SK-N-SH (cell line): ENCODE measurements at regions not wholly inside any gene's neighbourhood (a gene's known extent, or its start where the extent isn't known, plus 50 kb on each side); places are given as distances from the start of the nearest gene placed in this dataset.

Experiments
- EP300 ChIP-seq, 2 experiments: IDR thresholded peaks; 2 replicates each; pipeline versions ENCODE4 v1.4.0 to v1.6.1; 2012; ENCODE audit warnings: borderline replicate concordance in 1 of 2, low read depth in 1 of 2, low read length in 1 of 2
- RFX5 ChIP-seq: IDR thresholded peaks from 2 replicates; pipeline ENCODE4 v1.6.1; 2012; ENCODE audit warnings: mild to moderate bottlenecking, improper control_type of control experiment, low read length
- TF ChIP-seq, protein P1 (sequence below): fragments of 200-600 bp; sonication (generic); IDR thresholded peaks from 2 replicates; pipeline ENCODE4 v1.6.1; 2017; ENCODE audit warnings: antibody characterized with exemption, mild to moderate bottlenecking, moderate library complexity

DNA sequence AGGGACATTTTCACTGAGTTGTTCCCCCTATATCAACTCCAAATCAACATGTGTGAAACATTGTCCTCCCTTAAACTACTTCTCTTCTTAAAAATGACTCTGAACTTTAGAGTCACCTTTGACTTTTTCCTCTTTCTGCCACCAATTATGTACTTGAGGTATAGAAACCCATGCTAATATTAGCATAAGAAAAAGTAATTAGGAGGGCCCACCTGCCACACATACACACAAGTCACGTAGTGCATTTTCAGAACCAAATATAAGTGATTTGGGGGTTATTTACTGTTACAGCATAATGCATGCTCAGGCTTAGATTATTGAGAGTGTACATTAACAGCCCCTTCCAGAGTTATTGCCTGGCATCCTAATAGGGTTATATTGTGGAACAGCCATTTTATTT lies 432.7 kb downstream of the ZIC3 start:
- TF ChIP-seq, protein P1, sequence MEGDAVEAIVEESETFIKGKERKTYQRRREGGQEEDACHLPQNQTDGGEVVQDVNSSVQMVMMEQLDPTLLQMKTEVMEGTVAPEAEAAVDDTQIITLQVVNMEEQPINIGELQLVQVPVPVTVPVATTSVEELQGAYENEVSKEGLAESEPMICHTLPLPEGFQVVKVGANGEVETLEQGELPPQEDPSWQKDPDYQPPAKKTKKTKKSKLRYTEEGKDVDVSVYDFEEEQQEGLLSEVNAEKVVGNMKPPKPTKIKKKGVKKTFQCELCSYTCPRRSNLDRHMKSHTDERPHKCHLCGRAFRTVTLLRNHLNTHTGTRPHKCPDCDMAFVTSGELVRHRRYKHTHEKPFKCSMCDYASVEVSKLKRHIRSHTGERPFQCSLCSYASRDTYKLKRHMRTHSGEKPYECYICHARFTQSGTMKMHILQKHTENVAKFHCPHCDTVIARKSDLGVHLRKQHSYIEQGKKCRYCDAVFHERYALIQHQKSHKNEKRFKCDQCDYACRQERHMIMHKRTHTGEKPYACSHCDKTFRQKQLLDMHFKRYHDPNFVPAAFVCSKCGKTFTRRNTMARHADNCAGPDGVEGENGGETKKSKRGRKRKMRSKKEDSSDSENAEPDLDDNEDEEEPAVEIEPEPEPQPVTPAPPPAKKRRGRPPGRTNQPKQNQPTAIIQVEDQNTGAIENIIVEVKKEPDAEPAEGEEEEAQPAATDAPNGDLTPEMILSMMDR = no peak
- no peak for TF ChIP-seq RFX5
- no peak for TF ChIP-seq EP300 (IDR thresholded peaks at IDR 0.05; ENCODE audit: borderline replicate concordance in 1 of 2, low read depth in 1 of 2, low read length in 1 of 2)
